Cardiac muscle cell (in vitro differentiated cells and primary cell): ENCODE measurements at regions not wholly inside any gene's neighbourhood (a gene's known extent, or its start where the extent isn't known, plus 50 kb on each side); places are given as distances from the start of the nearest gene placed in this dataset.
A peak's percentile ranks its signal among the peaks of the same experiment; 100 is the strongest.

ENCODE experiments used
- DNase-seq, 2 donors: peaks; one replicate each; pipeline versions ENCODE4 v3.0.0 to v3.0.0-alpha.2; 2010 to 2017; ENCODE audit warnings: low read depth in 1 of 2, low spot score in 1 of 2
- H3K27ac ChIP-seq: fragments of 200-600 bp; sonication (generic); 2 replicates; pipeline ENCODE4 v1.5.1; 2016
- H3K27me3 ChIP-seq: fragments of 200-600 bp; sonication (generic); 2 replicates; pipeline ENCODE4 v1.6.0; 2016; ENCODE audit warnings: control low read depth
- H3K36me3 ChIP-seq: fragments of 200-600 bp; sonication (generic); 2 replicates; pipeline ENCODE4 v1.5.1; 2016; ENCODE audit warnings: control low read depth
- H3K4me1 ChIP-seq: fragments of 200-600 bp; sonication (generic); 2 replicates; pipeline ENCODE4 v1.8.1; 2017; ENCODE audit warnings: low read depth, mild to moderate bottlenecking, mixed run types
- H3K4me3 ChIP-seq: fragments of 200-600 bp; sonication (generic); 2 replicates; pipeline ENCODE4 v1.5.1; 2016; ENCODE audit warnings: mild to moderate bottlenecking
- H3K9me3 ChIP-seq: fragments of 200-600 bp; sonication (generic); 2 replicates; pipeline ENCODE4 v1.5.1; 2017; ENCODE audit warnings: low read depth, mild to moderate bottlenecking, control low read depth
- TF ChIP-seq, protein P1 (sequence below): IDR thresholded peaks from 2 replicates; pipeline ENCODE4 v1.5.1; 2012; ENCODE audit warnings: low read depth, mild to moderate bottlenecking, low read length

DNA sequence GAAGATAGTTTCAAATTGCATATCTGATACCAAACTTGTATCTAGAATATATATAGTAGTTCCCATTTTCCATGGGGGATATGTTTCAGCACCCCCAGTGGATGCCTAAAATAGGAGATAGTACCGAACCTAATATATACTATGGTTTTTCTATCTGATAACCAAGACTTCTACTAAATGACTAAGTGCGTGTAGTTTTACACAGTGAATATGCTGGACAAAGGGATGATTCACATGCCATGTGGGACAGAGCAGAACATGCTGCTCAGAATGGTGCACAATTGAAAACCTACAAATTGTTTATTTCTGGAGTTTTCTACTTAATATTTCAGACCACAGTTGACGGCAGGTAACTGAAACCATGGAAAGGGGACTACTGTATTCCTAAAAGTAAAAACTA is 73.4 kb upstream of the TP63 start:
- TF ChIP-seq, protein P1, sequence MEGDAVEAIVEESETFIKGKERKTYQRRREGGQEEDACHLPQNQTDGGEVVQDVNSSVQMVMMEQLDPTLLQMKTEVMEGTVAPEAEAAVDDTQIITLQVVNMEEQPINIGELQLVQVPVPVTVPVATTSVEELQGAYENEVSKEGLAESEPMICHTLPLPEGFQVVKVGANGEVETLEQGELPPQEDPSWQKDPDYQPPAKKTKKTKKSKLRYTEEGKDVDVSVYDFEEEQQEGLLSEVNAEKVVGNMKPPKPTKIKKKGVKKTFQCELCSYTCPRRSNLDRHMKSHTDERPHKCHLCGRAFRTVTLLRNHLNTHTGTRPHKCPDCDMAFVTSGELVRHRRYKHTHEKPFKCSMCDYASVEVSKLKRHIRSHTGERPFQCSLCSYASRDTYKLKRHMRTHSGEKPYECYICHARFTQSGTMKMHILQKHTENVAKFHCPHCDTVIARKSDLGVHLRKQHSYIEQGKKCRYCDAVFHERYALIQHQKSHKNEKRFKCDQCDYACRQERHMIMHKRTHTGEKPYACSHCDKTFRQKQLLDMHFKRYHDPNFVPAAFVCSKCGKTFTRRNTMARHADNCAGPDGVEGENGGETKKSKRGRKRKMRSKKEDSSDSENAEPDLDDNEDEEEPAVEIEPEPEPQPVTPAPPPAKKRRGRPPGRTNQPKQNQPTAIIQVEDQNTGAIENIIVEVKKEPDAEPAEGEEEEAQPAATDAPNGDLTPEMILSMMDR = no peak
- H3K27me3 ChIP-seq = no peaks in the 10 kb centered on the region
- H3K9me3 ChIP-seq = no peaks in the 10 kb centered on the region
- DNase-seq = peak in 1 of 2 donors; percentile 15
- H3K27ac ChIP-seq = no peak overlapping the region
- H3K4me1 ChIP-seq = no peaks in the 10 kb centered on the region
- no peak overlapping the region for H3K4me3 ChIP-seq
- H3K36me3 ChIP-seq = no peaks in the 10 kb centered on the region

DNA sequence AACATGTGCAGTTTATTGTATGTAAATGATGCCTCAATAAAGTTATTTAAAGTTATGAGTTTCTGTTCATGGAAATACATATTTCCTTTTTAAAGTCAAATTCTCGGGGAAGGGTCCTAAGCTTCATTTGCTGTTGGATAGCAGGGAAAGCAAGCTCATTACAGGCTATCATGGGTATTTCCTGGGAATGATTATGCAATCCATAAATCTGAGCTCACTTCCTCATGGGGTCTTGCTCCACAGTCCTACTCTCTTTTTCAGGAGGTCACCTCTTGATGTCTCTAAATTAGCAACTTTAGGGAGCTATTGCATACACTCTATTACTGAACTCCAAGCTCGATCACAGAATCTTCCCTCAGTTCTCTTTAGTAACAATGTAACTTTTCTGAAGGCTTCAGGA is 69.9 kb upstream of the TP63 start:
- Histone ChIP-seq H3K9me3 (no peaks in the 10 kb centered on the region), H3K4me3 (no peak overlapping the region), H3K36me3 (no peaks in the 10 kb centered on the region), H3K4me1 (no peaks in the 10 kb centered on the region), H3K27ac (no peak overlapping the region), H3K27me3 (no peaks in the 10 kb centered on the region)
- DNase-seq = peak in 1 of 2 donors; percentile 12
- TF ChIP-seq, protein P1 = no peak

DNA sequence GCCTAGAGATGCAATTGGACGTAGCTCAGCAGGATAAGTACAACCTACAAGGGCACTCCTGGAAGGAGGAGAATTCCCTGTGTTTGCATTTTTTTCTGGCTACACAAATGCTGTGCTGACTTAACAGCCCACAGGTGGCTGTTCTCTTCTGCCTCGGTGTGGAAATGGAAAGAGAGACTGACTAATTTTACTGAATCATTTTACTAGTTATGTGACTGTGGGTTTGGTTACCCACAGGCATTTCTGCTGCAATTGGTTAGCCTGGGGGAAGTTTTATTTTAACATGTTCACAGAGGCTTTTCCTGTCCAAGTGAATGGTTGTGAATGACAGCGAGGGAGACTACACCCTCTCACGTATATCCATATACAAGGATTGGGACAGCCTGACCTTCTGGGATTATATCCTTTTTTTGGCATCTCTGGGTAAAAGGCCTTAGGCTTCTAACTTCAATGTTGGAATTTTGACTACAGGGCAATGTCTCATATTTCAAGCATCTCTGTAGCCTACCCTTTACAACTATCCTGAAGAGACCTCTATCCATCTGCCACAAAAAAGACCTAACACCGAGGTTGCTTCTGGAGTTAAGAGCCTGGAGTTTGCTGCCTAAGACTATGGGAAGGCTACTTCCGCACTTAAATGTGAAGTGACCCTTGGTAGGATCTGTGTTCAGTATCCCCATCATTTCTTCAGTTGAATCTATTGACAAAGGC is 67.2 kb upstream of the TP63 start:
- no peaks in the 10 kb centered on the region for H3K27me3 ChIP-seq
- TF ChIP-seq, protein P1 = no peak
- peak in 1 of 2 donors; percentile 84 for DNase-seq
- no peaks in the 10 kb centered on the region for H3K9me3 ChIP-seq
- H3K4me3 ChIP-seq = no peak overlapping the region
- H3K36me3 ChIP-seq = no peaks in the 10 kb centered on the region
- no peaks in the 10 kb centered on the region for H3K4me1 ChIP-seq
- no peak overlapping the region for H3K27ac ChIP-seq

DNA sequence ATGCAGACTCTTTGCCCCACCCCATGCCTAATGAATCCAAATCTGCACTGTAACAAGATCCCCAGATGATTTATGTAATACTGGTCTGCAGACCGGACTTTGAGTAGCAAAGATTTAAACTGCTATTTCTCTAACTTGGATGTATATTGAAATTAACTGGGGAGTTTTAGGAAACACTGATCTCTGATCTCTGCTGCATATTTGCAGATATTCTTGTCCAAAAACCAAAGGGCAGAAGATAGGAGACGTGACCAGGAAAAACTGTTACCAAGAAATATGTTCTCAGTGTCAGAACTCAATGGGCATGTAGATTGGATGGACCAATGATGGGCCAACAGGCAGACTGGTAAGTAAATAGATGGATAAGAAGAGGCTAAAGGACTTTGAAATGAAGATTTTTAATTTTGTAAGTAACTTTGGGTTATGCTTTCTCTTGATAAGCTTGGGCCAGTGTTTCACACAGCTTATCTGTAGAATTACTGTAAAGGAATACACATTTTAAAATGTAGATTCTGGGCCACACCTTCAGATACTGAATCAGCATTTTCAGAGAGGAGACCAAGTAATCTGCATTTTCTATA is 64.5 kb upstream of the TP63 start:
- Histone ChIP-seq H3K36me3 (no peaks in the 10 kb centered on the region), H3K27me3 (no peaks in the 10 kb centered on the region), H3K9me3 (no peaks in the 10 kb centered on the region), H3K27ac (no peak overlapping the region), H3K4me1 (no peaks in the 10 kb centered on the region), H3K4me3 (no peak overlapping the region)
- no peak for DNase-seq
- TF ChIP-seq, protein P1 = no peak

DNA sequence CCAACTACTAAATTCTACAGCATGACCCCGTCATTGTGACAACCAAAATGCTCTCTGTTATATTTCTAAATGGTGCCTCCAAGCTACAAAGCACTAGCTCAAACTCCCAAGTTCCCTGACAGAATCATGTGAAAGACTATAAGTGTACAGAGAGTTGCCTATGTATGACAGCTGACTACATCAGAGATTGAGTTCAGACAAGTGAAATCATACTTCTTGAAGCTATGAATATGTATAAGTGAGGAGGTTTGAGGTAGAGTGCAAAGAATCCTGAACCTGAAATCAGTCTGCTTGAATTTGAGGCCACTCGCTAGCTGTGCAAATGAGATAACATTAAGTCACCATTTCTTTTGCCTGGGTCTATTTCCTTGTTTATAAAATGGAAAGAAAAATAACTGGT is 63.9 kb upstream of the TP63 start:
- DNase-seq = no peak
- H3K4me3 ChIP-seq = no peak overlapping the region
- H3K36me3 ChIP-seq = no peaks in the 10 kb centered on the region
- no peaks in the 10 kb centered on the region for H3K9me3 ChIP-seq
- no peaks in the 10 kb centered on the region for H3K27me3 ChIP-seq
- no peak overlapping the region for H3K27ac ChIP-seq
- H3K4me1 ChIP-seq = no peaks in the 10 kb centered on the region
- TF ChIP-seq, protein P1 = no peak
